ENCODE measurements at regions not wholly inside any gene's neighbourhood (a gene's known extent, or its start where the extent isn't known, plus 50 kb on each side); places are given as distances from the start of the nearest gene placed in this dataset.

GRCh38 chr20:22466447-22467171 is 117.8 kb downstream of the FOXA2 start:
- ATAC-seq (ENCODE audit: insufficient read depth, low FRiP score) (no peak), DNase-seq (no peak)
- no peak for TF ChIP-seq CTCF (IDR thresholded peaks at IDR 0.05; ENCODE audit: control extremely low read depth, extremely low read depth)
- H3K9me3 ChIP-seq (ENCODE audit: control insufficient read depth in 4 of 4, insufficient read depth in 3 of 4, low read length in 3 of 4) = no peaks in the 10 kb centered on the region
- H3K27ac ChIP-seq (ENCODE audit: low read depth in 1 of 2, low read length in 1 of 2) = no peak overlapping the region
- H3K9ac ChIP-seq (ENCODE audit: insufficient read depth in 1 of 2, low read length in 2 of 2) = no peak overlapping the region
- no peaks in the 10 kb centered on the region for H3K27me3 ChIP-seq (ENCODE audit: control insufficient read depth in 3 of 3, insufficient read depth in 3 of 3, low read length in 2 of 3)
- H3K4me1 ChIP-seq (ENCODE audit: control insufficient read depth in 5 of 5, insufficient read depth in 5 of 5, low read length in 5 of 5) = no peaks in the 10 kb centered on the region
- H3K4me3 ChIP-seq = no peak overlapping the region
- 48 to 60% methylated on average over 7 of the region's 7 CpGs for WGBS, 2 donors
- H3K36me3 ChIP-seq (ENCODE audit: control insufficient read depth in 4 of 4, insufficient read depth in 4 of 4, low read length in 4 of 4) = no peaks in the 10 kb centered on the region

- TF ChIP-seq CTCF (IDR thresholded peaks at IDR 0.05; ENCODE audit: control extremely low read depth, extremely low read depth) = no peak
- no peaks in the 10 kb centered on the region for H3K36me3 ChIP-seq (ENCODE audit: control insufficient read depth in 4 of 4, insufficient read depth in 4 of 4, low read length in 4 of 4)
- H3K9me3 ChIP-seq (ENCODE audit: control insufficient read depth in 4 of 4, insufficient read depth in 3 of 4, low read length in 3 of 4) = no peaks in the 10 kb centered on the region
- DNase-seq (no peak), ATAC-seq (ENCODE audit: insufficient read depth, low FRiP score) (no peak)
- H3K4me1 ChIP-seq (ENCODE audit: control insufficient read depth in 5 of 5, insufficient read depth in 5 of 5, low read length in 5 of 5) = no peaks in the 10 kb centered on the region
- H3K27me3 ChIP-seq (ENCODE audit: control insufficient read depth in 3 of 3, insufficient read depth in 3 of 3, low read length in 2 of 3) = peaks cover 0 to 4% (median 0%) of the 10 kb centered on the region in 3 donors
- no peak overlapping the region for H3K4me3 ChIP-seq
- H3K9ac ChIP-seq (ENCODE audit: insufficient read depth in 1 of 2, low read length in 2 of 2) = no peak overlapping the region
- WGBS, 2 donors = 74 to 78% methylated on average over 5 of the region's 5 CpGs
- H3K27ac ChIP-seq (ENCODE audit: low read depth in 1 of 2, low read length in 1 of 2) = no peak overlapping the region
These were observed 118.5 kb downstream of the FOXA2 start for GRCh38 chr20:22465622-22466446.

GRCh38 chr20:22464312-22465003 is 119.9 kb downstream of the FOXA2 start:
- H3K27me3 ChIP-seq (ENCODE audit: control insufficient read depth in 3 of 3, insufficient read depth in 3 of 3, low read length in 2 of 3) = peaks cover 0 to 4% (median 0%) of the 10 kb centered on the region in 3 donors
- TF ChIP-seq CTCF (IDR thresholded peaks at IDR 0.05; ENCODE audit: control extremely low read depth, extremely low read depth) = no peak
- no peak overlapping the region for H3K27ac ChIP-seq (ENCODE audit: low read depth in 1 of 2, low read length in 1 of 2)
- H3K36me3 ChIP-seq (ENCODE audit: control insufficient read depth in 4 of 4, insufficient read depth in 4 of 4, low read length in 4 of 4) = no peaks in the 10 kb centered on the region
- DNase-seq (no peak), ATAC-seq (ENCODE audit: insufficient read depth, low FRiP score) (no peak)
- no peak overlapping the region for H3K4me3 ChIP-seq
- no peak overlapping the region for H3K9ac ChIP-seq (ENCODE audit: insufficient read depth in 1 of 2, low read length in 2 of 2)
- 91% methylated on average over 5 of the region's 5 CpGs for WGBS, 2 donors
- H3K9me3 ChIP-seq (ENCODE audit: control insufficient read depth in 4 of 4, insufficient read depth in 3 of 4, low read length in 3 of 4) = no peaks in the 10 kb centered on the region
- H3K4me1 ChIP-seq (ENCODE audit: control insufficient read depth in 5 of 5, insufficient read depth in 5 of 5, low read length in 5 of 5) = no peaks in the 10 kb centered on the region
